ENCODE measurements at regions not wholly inside any gene's neighbourhood (a gene's known extent, or its start where the extent isn't known, plus 50 kb on each side); places are given as distances from the start of the nearest gene placed in this dataset.

DNA sequence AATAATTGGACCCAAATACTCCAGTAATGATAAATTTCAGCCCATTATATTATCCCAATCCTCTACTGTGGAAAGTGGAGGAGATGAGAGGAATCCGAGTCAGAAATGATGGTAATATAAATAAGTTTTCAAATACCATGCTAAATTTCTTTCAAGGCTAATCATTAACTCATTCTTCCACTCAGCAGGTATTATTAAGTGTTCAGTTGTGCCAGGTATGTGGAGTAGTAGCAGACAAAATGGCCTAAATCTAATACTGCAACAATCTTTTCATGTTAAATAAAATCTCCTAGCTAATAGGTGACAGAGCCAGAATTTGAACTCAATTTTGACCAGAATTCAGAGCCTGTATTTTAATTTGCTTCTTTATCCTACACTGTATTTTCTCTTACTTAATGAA, 538.6 kb upstream of the ROBO2 start:
- H3K36me3 Mint-ChIP-seq = peaks cover 4% of the 10 kb centered on the region
- no peak overlapping the region for H3K4me3 Mint-ChIP-seq
- H3K27me3 Mint-ChIP-seq (ENCODE audit: low read depth) = no peaks in the 10 kb centered on the region
- TF ChIP-seq, protein P1, sequence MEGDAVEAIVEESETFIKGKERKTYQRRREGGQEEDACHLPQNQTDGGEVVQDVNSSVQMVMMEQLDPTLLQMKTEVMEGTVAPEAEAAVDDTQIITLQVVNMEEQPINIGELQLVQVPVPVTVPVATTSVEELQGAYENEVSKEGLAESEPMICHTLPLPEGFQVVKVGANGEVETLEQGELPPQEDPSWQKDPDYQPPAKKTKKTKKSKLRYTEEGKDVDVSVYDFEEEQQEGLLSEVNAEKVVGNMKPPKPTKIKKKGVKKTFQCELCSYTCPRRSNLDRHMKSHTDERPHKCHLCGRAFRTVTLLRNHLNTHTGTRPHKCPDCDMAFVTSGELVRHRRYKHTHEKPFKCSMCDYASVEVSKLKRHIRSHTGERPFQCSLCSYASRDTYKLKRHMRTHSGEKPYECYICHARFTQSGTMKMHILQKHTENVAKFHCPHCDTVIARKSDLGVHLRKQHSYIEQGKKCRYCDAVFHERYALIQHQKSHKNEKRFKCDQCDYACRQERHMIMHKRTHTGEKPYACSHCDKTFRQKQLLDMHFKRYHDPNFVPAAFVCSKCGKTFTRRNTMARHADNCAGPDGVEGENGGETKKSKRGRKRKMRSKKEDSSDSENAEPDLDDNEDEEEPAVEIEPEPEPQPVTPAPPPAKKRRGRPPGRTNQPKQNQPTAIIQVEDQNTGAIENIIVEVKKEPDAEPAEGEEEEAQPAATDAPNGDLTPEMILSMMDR (IDR thresholded peaks at IDR 0.05; ENCODE audit: unreplicated experiment) = no peak
- H3K27ac Mint-ChIP-seq = no peak overlapping the region
- no peaks in the 10 kb centered on the region for H3K4me1 Mint-ChIP-seq
- H3K9me3 Mint-ChIP-seq = peaks cover 9% of the 10 kb centered on the region
- no peak for DNase-seq (ENCODE audit: low spot score in 2 of 2, unreplicated experiment in 2 of 2)

DNA sequence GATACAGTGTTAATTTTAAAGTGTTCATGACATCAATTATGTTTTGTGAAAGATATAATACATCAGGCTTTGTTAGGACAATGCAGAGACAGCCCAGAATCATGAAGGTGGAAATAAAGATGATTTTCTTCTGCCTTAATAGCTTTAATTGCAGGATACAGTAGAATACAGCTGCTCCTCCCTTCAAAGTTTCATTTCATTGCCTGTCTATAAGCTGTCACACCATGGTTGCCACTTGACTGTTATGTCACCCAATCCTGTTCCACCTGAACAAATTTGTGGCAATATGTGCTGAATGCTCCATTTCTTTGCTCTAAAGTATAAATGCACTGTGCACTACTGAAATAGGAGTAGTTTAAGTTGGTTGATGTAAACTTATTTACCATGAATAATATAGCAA, 537.8 kb upstream of the ROBO2 start:
- no peak for DNase-seq (ENCODE audit: low spot score in 2 of 2, unreplicated experiment in 2 of 2)
- H3K9me3 Mint-ChIP-seq = peaks cover 10% of the 10 kb centered on the region
- H3K4me3 Mint-ChIP-seq = no peak overlapping the region
- no peak overlapping the region for H3K27ac Mint-ChIP-seq
- TF ChIP-seq, protein P1 (IDR thresholded peaks at IDR 0.05; ENCODE audit: unreplicated experiment) = no peak
- no peaks in the 10 kb centered on the region for H3K27me3 Mint-ChIP-seq (ENCODE audit: low read depth)
- H3K4me1 Mint-ChIP-seq = no peaks in the 10 kb centered on the region
- H3K36me3 Mint-ChIP-seq = peaks cover 4% of the 10 kb centered on the region

DNA sequence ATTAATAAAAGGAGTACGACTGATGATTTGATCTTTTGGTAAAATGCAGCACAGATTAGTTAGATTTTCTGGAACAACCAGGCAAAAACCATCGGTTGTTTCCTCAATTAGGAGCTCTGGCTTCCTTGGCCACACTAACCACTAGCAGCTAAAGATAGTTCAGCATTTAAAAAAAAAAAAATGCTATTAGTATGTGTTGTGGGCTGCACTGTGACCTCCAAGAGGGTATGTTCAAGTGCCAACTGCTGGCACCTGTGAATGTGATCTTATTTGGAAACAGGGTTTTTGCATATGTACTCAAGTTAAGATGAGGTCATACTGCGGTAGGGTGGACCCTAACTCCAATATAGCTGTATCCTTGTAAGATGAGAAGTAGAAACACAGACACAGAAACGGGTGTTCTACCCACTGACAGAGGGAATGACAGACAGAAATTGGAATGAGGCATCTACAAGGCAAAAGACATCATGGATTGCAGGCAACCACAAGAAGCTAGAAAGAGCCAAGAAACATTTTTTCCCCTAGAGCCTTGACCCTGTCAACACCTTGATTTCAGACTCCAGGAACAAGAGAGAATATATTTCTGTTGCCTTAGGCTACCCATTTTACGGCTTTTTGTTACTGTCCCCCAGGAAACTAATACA, 534.6 kb upstream of the ROBO2 start:
- Mint-ChIP-seq H3K4me3 (no peak overlapping the region), H3K27ac (no peak overlapping the region), H3K27me3 (ENCODE audit: low read depth) (no peaks in the 10 kb centered on the region), H3K4me1 (no peaks in the 10 kb centered on the region), H3K36me3 (peaks cover 3% of the 10 kb centered on the region), H3K9me3 (peaks cover 4% of the 10 kb centered on the region)
- TF ChIP-seq, protein P1 (IDR thresholded peaks at IDR 0.05; ENCODE audit: unreplicated experiment) = no peak
- DNase-seq (ENCODE audit: low spot score in 2 of 2, unreplicated experiment in 2 of 2) = no peak

DNA sequence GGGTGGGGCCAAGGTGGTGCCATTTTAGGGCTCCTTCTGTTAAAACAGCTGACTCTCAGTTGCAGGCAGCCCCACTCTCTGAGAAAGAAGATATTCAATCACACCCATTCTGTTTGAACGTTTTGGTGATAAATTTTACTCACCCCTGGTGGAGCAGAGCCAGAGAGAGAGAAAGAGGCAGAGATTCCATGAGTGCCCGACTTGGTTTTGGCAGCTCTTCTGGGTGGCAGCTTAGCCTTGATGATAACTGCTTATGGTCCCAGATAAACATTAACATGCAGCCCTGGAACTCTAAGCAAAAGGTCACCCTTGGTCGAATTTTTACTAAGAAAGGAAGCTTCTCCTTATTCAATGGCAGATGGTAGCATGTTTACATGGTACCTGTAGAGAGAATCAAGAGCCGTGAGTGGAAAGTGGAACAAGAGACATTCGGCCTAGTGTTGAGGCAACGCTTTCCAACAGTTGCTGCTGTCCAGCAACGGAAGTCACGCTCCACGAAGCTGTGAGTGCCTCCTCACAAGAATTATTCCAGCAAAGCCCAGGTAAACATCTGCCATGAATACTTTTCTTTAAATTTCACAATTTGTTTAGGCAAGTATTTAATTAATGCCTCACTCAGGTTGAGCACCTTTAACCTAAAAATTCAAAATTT, 530.6 kb upstream of the ROBO2 start:
- H3K27ac Mint-ChIP-seq = no peak overlapping the region
- no peaks in the 10 kb centered on the region for H3K27me3 Mint-ChIP-seq (ENCODE audit: low read depth)
- TF ChIP-seq, protein P1 (IDR thresholded peaks at IDR 0.05; ENCODE audit: unreplicated experiment) = no peak
- DNase-seq (ENCODE audit: low spot score in 2 of 2, unreplicated experiment in 2 of 2) = no peak
- peaks cover 3% of the 10 kb centered on the region for H3K36me3 Mint-ChIP-seq
- H3K4me1 Mint-ChIP-seq = no peaks in the 10 kb centered on the region
- no peak overlapping the region for H3K4me3 Mint-ChIP-seq
- H3K9me3 Mint-ChIP-seq = peaks cover 4% of the 10 kb centered on the region

DNA sequence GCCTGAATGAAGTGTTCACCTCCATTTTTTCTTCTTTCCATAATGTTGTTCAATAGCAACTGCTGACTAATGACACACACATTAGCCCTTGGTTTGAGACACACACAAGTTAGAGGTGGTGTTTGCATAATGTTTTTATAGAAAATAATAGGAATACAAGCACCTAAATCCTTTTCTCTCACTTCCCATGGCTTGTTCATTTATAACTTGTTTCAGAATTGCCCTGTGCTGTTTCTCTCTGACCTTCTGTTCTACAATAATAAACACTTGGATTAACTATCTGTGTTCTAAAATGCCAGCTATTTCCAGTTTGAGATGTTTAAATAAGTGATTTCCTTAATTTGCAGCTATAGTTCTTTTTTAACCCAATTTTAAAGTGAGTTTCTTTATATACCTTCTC, 525.1 kb upstream of the ROBO2 start:
- no peak overlapping the region for H3K27ac Mint-ChIP-seq
- TF ChIP-seq, protein P1 (IDR thresholded peaks at IDR 0.05; ENCODE audit: unreplicated experiment) = no peak
- DNase-seq (ENCODE audit: low spot score in 2 of 2, unreplicated experiment in 2 of 2) = no peak
- H3K4me1 Mint-ChIP-seq = no peaks in the 10 kb centered on the region
- H3K36me3 Mint-ChIP-seq = no peaks in the 10 kb centered on the region
- no peak overlapping the region for H3K4me3 Mint-ChIP-seq
- no peaks in the 10 kb centered on the region for H3K27me3 Mint-ChIP-seq (ENCODE audit: low read depth)
- H3K9me3 Mint-ChIP-seq = no peaks in the 10 kb centered on the region
